Kasumi-1 (cell line): ENCODE measurements at regions not wholly inside any gene's neighbourhood (a gene's known extent, or its start where the extent isn't known, plus 50 kb on each side); places are given as distances from the start of the nearest gene placed in this dataset.

ENCODE experiments used
- DNase-seq, 2 experiments: peaks; one replicate each; lab custom pipeline; 2025; lab: John Stamatoyannopoulos, UW

GRCh38 chr3:194973366-194974000, 287.8 kb downstream of the FAM43A start:
- no peak for DNase-seq

GRCh38 chr3:194974468-194975135, 288.9 kb downstream of the FAM43A start:
- DNase-seq, result no peak

- DNase-seq, result no peak
Measured at GRCh38 chr3:194976049-194976451, 290.4 kb downstream of the FAM43A start.

GRCh38 chr3:194976874-194977273, 291.2 kb downstream of the FAM43A start:
- DNase-seq, result no peak

GRCh38 chr3:194977356-194977755, 291.7 kb downstream of the FAM43A start:
- no peak for DNase-seq

GRCh38 chr3:194979173-194979572, 291.8 kb downstream of the XXYLT1 start:
- no peak for DNase-seq

- DNase-seq, result no peak
Measured at GRCh38 chr3:194982472-194982871, 288.5 kb downstream of the XXYLT1 start.

GRCh38 chr3:194983121-194983520, 287.8 kb downstream of the XXYLT1 start:
- no peak for DNase-seq

- no peak for DNase-seq
Measured at GRCh38 chr3:194983620-194984019, 287.3 kb downstream of the XXYLT1 start.

- DNase-seq, result no peak
Measured at GRCh38 chr3:194984066-194984465, 286.9 kb downstream of the XXYLT1 start.

- DNase-seq, result no peak
Measured at GRCh38 chr3:194984622-194985021, 286.3 kb downstream of the XXYLT1 start.

- DNase-seq, result peak; percentile 48 to 78
Measured at GRCh38 chr3:194985031-194985578, 285.9 kb downstream of the XXYLT1 start.

GRCh38 chr3:194986208-194987043, 284.5 kb downstream of the XXYLT1 start:
- DNase-seq, result peak in 1 of 2 experiments; percentile 13

- no peak for DNase-seq
Measured at GRCh38 chr3:194987571-194988494, 283.1 kb downstream of the XXYLT1 start.

- DNase-seq, result no peak
Measured at GRCh38 chr3:194988495-194989165, 282.3 kb downstream of the XXYLT1 start.

- DNase-seq, result no peak
Measured at GRCh38 chr3:194989241-194989640, 281.7 kb downstream of the XXYLT1 start.

GRCh38 chr3:194990454-194991337, 280.3 kb downstream of the XXYLT1 start:
- DNase-seq, result no peak

GRCh38 chr3:194991338-194991654, 279.7 kb downstream of the XXYLT1 start:
- DNase-seq, result no peak

GRCh38 chr3:194993896-194994295, 277.1 kb downstream of the XXYLT1 start:
- DNase-seq, result no peak

- no peak for DNase-seq
Measured at GRCh38 chr3:194994551-194994981, 276.4 kb downstream of the XXYLT1 start.
